Urinary bladder (tissue), 3 donors: ENCODE measurements at regions not wholly inside any gene's neighbourhood (a gene's known extent, or its start where the extent isn't known, plus 50 kb on each side); places are given as distances from the start of the nearest gene placed in this dataset.
"Not testable (repeated sequence)": the region's sequence is repeated elsewhere in the genome, so short reads cannot be mapped to it uniquely, and the experiment has no call there.

Experiments
- DNase-seq: peaks from one replicate; pipeline ENCODE4 v3.0.0-alpha.2; 2015; ENCODE audit errors: extremely low spot score
- H3K27ac ChIP-seq: one replicate; pipeline ENCODE4 v1.5.1; 2013; ENCODE audit warnings: low read depth, mild to moderate bottlenecking, moderate library complexity
- H3K36me3 ChIP-seq: one replicate; pipeline ENCODE4 v1.6.1; 2013; ENCODE audit warnings: mild to moderate bottlenecking, moderate library complexity; ENCODE audit not compliant: insufficient read depth
- H3K4me1 ChIP-seq: one replicate; pipeline ENCODE4 v1.6.1; 2013; ENCODE audit warnings: mild to moderate bottlenecking, moderate library complexity; ENCODE audit not compliant: insufficient read depth
- H3K4me3 ChIP-seq: one replicate; pipeline ENCODE4 v1.5.1; 2013; ENCODE audit warnings: low read depth, low read length
- WGBS: extraction: QIAGEN DNeasy Blood & Tissue Kit; methylation state at CpG from one replicate; pipeline ENCODE4 v1.1.7; 2013; 5-methylcytosine and 5-hydroxymethylcytosine counted together
- donor health status: healthy with polysubstance abuse.
- donor health status: healthy.

DNA sequence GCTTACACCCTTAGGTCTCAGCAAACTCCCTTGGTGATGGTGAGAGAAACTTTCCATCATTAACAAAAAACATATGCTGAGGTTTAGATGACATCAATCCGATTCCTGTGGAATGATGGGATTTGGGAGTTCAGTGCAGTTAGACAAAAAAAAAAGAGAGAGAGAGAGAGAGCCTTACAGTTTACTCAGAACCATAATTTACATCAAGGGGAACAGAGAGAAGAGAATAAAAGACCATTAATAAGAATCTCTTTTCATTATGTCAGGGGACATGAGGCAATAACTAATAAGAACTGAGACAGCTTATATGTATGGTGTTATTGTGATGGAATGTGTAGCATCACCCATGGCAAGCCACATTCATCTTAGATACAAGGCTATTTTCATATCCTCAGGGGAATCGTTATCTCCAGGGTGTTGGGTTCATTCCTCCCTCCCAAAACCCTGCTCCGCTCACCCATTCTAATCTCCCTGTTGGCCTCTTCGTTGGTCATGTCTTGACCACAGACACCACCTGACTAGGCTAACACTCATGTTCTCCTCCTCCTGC is 175.7 kb upstream of the MXRA5 start:
- WGBS, result 64% methylated on average over 4 of the region's 4 CpGs
- DNase-seq, result no peak
- H3K4me1 ChIP-seq, result no peaks in the 10 kb centered on the region
- H3K36me3 ChIP-seq, result no peaks in the 10 kb centered on the region
- no peak overlapping the region for H3K27ac ChIP-seq
- no peak overlapping the region for H3K4me3 ChIP-seq

- H3K36me3 ChIP-seq, result no peaks in the 10 kb centered on the region
- DNase-seq, result no peak
- H3K4me1 ChIP-seq, result no peaks in the 10 kb centered on the region
- 36% methylated on average over 3 of the region's 3 CpGs for WGBS
- no peak overlapping the region for H3K4me3 ChIP-seq
- no peak overlapping the region for H3K27ac ChIP-seq
Measured at GRCh38 chrX:3521396-3521795, 174.9 kb upstream of the MXRA5 start.

- Histone ChIP-seq H3K4me3 (no peak overlapping the region), H3K4me1 (no peaks in the 10 kb centered on the region), H3K36me3 (no peaks in the 10 kb centered on the region), H3K27ac (no peak overlapping the region)
- no peak for DNase-seq
- WGBS, result 54% methylated on average over 3 of the region's 3 CpGs
Measured at GRCh38 chrX:3520982-3521381, 174.5 kb upstream of the MXRA5 start.

DNA sequence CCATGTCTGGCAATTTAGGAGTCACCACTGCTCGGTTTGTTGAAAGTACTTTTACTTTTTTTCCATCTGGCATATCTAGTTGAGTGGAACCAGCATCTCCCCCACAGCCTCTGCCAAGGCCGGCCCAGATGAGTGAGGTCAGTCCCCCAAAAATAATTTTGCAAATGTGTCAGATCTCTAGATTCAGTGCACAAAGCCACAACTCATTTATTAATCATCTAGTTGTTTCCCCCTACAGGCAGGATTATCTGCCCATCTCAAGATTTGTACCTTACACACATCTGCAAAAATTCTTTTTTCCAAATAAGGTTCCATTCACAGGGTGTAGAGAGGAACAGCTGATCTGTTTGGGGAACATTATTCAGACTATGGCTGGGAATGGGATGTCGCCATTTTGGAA is 174.0 kb upstream of the MXRA5 start:
- DNase-seq, result no peak
- WGBS, result 71% methylated on average over 3 of the region's 3 CpGs
- H3K36me3 ChIP-seq, result no peaks in the 10 kb centered on the region
- no peak overlapping the region for H3K4me3 ChIP-seq
- no peak overlapping the region for H3K27ac ChIP-seq
- H3K4me1 ChIP-seq, result no peaks in the 10 kb centered on the region

- not testable (repeated sequence) for DNase-seq, H3K4me1 ChIP-seq, H3K4me3 ChIP-seq, H3K27ac ChIP-seq, H3K36me3 ChIP-seq
- 75% methylated on average over 8 of the region's 8 CpGs for WGBS
Measured at GRCh38 chrX:3519384-3519783, 172.9 kb upstream of the MXRA5 start.

DNA sequence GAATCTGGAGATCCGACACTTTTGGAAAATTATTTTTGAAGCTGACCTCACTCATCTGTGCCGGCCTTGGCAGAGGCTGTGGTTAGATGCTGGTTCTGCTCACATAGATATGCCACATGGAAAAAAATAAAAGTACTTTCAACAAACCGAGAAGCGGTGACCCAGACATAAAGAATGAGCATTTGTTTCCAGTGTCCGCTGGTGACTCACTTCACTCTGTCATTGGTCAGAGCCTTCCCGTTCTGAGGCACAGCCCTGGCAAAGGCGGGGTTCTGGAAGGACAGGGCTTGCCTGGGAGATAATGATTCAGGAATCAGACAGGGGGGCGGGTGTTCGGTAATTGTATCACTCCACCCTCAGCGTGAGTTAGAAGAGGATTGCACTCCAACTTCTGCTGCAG is 172.4 kb upstream of the MXRA5 start:
- Histone ChIP-seq H3K36me3 (no peaks in the 10 kb centered on the region), H3K27ac (no peak overlapping the region), H3K4me1 (no peaks in the 10 kb centered on the region), H3K4me3 (no peak overlapping the region)
- DNase-seq, result no peak
- 57% methylated on average over 10 of the region's 10 CpGs for WGBS

- no peaks in the 10 kb centered on the region for H3K36me3 ChIP-seq
- WGBS, result 94% methylated on average over 6 of the region's 6 CpGs
Measured at GRCh38 chrX:3516051-3516541, 169.6 kb upstream of the MXRA5 start.

DNA sequence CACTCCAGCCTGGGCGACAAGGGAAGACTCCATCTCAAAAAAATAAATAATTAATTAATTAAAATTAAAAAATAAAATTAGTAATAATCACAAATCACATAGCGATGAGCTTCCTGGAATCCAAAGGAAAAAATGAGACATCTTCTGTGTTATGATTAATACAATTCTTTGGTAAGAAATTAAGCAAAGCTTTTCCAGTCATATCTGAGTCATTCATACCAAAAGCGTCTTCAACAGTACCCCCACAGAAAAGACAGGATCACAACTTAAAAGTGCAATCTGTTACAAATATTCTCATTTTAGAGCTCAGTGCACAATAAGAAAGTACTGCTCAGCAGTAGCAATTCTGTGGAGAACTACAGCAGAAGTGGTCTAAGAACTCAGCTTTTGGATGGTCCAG is 168.5 kb upstream of the MXRA5 start:
- H3K36me3 ChIP-seq, result no peaks in the 10 kb centered on the region
- H3K27ac ChIP-seq, result no peak overlapping the region
- 88% methylated on average over 3 of the region's 3 CpGs for WGBS
- H3K4me3 ChIP-seq, result no peak overlapping the region
- no peaks in the 10 kb centered on the region for H3K4me1 ChIP-seq
- DNase-seq, result no peak

More at GRCh38 chrX:3516051-3516541, 169.6 kb upstream of the MXRA5 start:
- Histone ChIP-seq H3K27ac (no peak overlapping the region), H3K4me3 (no peak overlapping the region), H3K4me1 (no peaks in the 10 kb centered on the region)
- DNase-seq, result no peak

DNA sequence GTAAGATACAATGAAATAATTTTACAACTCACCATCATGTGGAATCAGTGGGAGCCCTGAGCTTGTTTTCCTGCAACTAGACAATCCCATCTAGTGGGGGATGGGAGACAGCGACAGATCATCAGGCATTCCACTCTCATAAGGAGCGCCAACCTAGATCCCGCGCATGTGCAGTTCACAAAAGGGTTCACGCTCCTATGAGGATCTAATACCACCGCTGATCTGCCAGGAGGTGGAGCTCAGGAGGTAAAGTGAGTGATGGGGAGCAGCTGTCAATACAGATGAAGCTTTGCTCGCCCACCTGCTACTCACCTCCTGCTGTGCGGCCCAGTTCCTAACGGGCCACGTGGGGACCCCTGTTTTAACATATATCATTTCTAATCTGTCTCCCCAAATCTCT is 165.7 kb upstream of the MXRA5 start:
- H3K27ac ChIP-seq, H3K4me1 ChIP-seq, H3K4me3 ChIP-seq, DNase-seq, H3K36me3 ChIP-seq: not testable (repeated sequence)
- WGBS, result 52% methylated on average over 10 of the region's 10 CpGs

GRCh38 chrX:3509934-3510333 is 163.5 kb upstream of the MXRA5 start:
- Histone ChIP-seq H3K36me3 (no peaks in the 10 kb centered on the region), H3K27ac (no peak overlapping the region), H3K4me1 (no peaks in the 10 kb centered on the region), H3K4me3 (no peak overlapping the region)
- WGBS, result 63% methylated on average over 4 of the region's 4 CpGs
- no peak for DNase-seq

GRCh38 chrX:3504916-3505315 is 158.5 kb upstream of the MXRA5 start:
- DNase-seq, result no peak
- Histone ChIP-seq H3K36me3 (no peaks in the 10 kb centered on the region), H3K4me3 (no peak overlapping the region), H3K4me1 (no peaks in the 10 kb centered on the region), H3K27ac (no peak overlapping the region)
- 93% methylated on average over 3 of the region's 3 CpGs for WGBS

DNA sequence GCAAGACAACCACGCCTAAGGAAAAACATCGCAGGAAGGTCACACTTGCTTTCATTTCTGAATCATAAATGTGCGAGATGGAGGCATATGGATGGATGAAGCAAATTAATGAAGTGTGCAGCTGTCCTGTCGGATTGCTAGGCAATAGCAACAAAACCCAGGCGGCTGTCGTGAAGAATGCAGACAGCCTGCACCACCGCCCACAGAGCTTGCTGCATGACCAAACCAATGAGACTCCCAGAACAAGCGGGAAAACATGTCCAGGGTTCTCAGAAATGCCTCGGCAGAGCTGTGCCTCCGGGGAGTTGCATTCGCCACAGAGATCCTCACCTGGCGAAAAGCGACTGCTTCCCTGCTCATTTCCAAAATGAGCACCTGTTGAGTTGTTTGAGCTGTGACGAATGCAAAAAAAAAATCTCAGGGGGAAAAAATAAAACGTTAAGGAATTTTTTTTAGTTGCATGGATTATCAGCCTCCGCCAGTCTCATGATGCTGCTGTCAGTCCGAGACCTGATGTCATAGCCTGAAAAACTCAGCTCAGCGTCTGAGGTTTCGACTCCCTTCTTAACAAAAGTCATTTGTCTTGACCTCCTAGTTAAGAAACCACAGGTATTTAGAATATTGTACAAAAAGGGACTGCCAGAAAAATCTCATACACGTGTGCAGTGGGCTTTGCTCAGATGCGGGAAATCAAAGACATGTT is 155.5 kb upstream of the MXRA5 start:
- no peak for DNase-seq
- Histone ChIP-seq H3K36me3 (no peaks in the 10 kb centered on the region), H3K4me1 (no peaks in the 10 kb centered on the region), H3K4me3 (no peak overlapping the region), H3K27ac (no peak overlapping the region)
- 84% methylated on average over 21 of the region's 21 CpGs for WGBS

- H3K4me3 ChIP-seq, H3K4me1 ChIP-seq, H3K27ac ChIP-seq, H3K36me3 ChIP-seq, DNase-seq: not testable (repeated sequence)
- 49% methylated on average over 12 of the region's 12 CpGs for WGBS
Measured at GRCh38 chrX:3495836-3496769, 149.7 kb upstream of the MXRA5 start.

- DNase-seq, result no peak
- no peaks in the 10 kb centered on the region for H3K36me3 ChIP-seq
- no peak overlapping the region for H3K4me3 ChIP-seq
- no peak overlapping the region for H3K27ac ChIP-seq
- no peaks in the 10 kb centered on the region for H3K4me1 ChIP-seq
Measured at GRCh38 chrX:3493605-3494004, 147.2 kb upstream of the MXRA5 start.
